ENCODE measurements at regions not wholly inside any gene's neighbourhood (a gene's known extent, or its start where the extent isn't known, plus 50 kb on each side); places are given as distances from the start of the nearest gene placed in this dataset.

DNA sequence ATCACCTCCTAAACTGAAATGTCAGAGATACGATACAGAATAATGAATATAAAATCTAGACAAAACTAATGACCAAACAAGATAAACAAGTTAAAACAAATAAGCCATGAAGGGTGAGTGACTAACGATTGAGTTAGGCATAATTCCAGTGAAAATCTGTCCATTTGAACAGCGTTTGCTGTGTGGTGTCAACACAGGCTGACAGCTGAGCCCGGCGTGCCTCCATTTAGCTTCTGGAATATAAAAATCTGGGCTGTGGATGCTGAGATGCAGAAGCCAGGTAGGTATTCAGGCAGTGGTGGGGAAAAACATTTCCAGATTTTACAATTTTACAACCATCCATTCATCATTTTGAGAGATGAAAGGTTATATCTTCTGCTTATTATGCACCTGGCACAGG lies 2041.4 kb upstream of the CELF4 start:
- no peak for TF ChIP-seq POLR2A (IDR thresholded peaks at IDR 0.05; ENCODE audit: low read depth, low read length)
- TF ChIP-seq, protein P1, sequence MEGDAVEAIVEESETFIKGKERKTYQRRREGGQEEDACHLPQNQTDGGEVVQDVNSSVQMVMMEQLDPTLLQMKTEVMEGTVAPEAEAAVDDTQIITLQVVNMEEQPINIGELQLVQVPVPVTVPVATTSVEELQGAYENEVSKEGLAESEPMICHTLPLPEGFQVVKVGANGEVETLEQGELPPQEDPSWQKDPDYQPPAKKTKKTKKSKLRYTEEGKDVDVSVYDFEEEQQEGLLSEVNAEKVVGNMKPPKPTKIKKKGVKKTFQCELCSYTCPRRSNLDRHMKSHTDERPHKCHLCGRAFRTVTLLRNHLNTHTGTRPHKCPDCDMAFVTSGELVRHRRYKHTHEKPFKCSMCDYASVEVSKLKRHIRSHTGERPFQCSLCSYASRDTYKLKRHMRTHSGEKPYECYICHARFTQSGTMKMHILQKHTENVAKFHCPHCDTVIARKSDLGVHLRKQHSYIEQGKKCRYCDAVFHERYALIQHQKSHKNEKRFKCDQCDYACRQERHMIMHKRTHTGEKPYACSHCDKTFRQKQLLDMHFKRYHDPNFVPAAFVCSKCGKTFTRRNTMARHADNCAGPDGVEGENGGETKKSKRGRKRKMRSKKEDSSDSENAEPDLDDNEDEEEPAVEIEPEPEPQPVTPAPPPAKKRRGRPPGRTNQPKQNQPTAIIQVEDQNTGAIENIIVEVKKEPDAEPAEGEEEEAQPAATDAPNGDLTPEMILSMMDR (IDR thresholded peaks at IDR 0.05; ENCODE audit: extremely low read depth in 1 of 2, insufficient read depth in 1 of 2, low read depth in 1 of 2, low read length in 2 of 2), result no peak
- no peak for TF ChIP-seq POLR2AphosphoS5 (IDR thresholded peaks at IDR 0.05; ENCODE audit: insufficient read depth, low read depth, low read length)
- no peak for TF ChIP-seq EZH2 (IDR thresholded peaks at IDR 0.05; ENCODE audit: borderline replicate concordance, low read depth, low read length, severe bottlenecking)
- no peak for TF ChIP-seq MYC (IDR thresholded peaks at IDR 0.05; ENCODE audit: low read depth, low read length)

Measured in endothelial cell of umbilical vein (primary cell).